ENCODE measurements at regions not wholly inside any gene's neighbourhood (a gene's known extent, or its start where the extent isn't known, plus 50 kb on each side); places are given as distances from the start of the nearest gene placed in this dataset.

- TF ChIP-seq ZNF687 (CRISPR knock-in tag; IDR thresholded peaks at IDR 0.05), result peak; percentile 58
- peak; percentile 70 for TF ChIP-seq AHDC1 (CRISPR knock-in tag; IDR thresholded peaks at IDR 0.05; ENCODE audit: borderline replicate concordance)
- no peak for TF ChIP-seq TARDBP (CRISPR knock-in tag; IDR thresholded peaks at IDR 0.05)
- no peak for TF ChIP-seq SNRNP70 (IDR thresholded peaks at IDR 0.05; ENCODE audit: low read depth, low read length)
- TF ChIP-seq TMF1 (CRISPR knock-in tag; IDR thresholded peaks at IDR 0.05; ENCODE audit: low read depth), result no peak
- TF ChIP-seq ZNF350 (CRISPR knock-in tag; IDR thresholded peaks at IDR 0.05; ENCODE audit: borderline replicate concordance, low read depth), result no peak; the same call in 1 of the 2 replicates
- no peak for TF ChIP-seq FLYWCH1 (CRISPR knock-in tag; IDR thresholded peaks at IDR 0.05)
- TF ChIP-seq ARID4A (CRISPR knock-in tag; IDR thresholded peaks at IDR 0.05; ENCODE audit: borderline replicate concordance), result no peak; the same call in 1 of the 2 replicates
- TF ChIP-seq SCMH1 (CRISPR knock-in tag; IDR thresholded peaks at IDR 0.05; ENCODE audit: borderline replicate concordance), result no peak
- TF ChIP-seq JUNB (CRISPR knock-in tag; IDR thresholded peaks at IDR 0.05; ENCODE audit: borderline replicate concordance), result peak; percentile 93
- TF ChIP-seq PLSCR1 (CRISPR knock-in tag; IDR thresholded peaks at IDR 0.05; ENCODE audit: borderline replicate concordance), result no peak
- no peak for TF ChIP-seq ZNF639 (CRISPR knock-in tag; conservative IDR thresholded peaks at IDR 0.05)
- TF ChIP-seq ZNF282 (IDR thresholded peaks at IDR 0.05; ENCODE audit: partially characterized antibody), result no peak
These were observed 88.6 kb upstream of the RASGRF1 start (continued) for GRCh38 chr15:79179108-79179561.

Measured in HepG2 (cell line).